ENCODE measurements at regions not wholly inside any gene's neighbourhood (a gene's known extent, or its start where the extent isn't known, plus 50 kb on each side); places are given as distances from the start of the nearest gene placed in this dataset.
"Not testable (repeated sequence)": the region's sequence is repeated elsewhere in the genome, so short reads cannot be mapped to it uniquely, and the experiment has no call there.

GRCh38 chr2:101578671-101579070 is 103.8 kb upstream of the RFX8 start:
- H3K9ac ChIP-seq (ENCODE audit: low read depth in 1 of 3, low read length in 3 of 3) = no peak overlapping the region
- no peak overlapping the region for H3K27ac ChIP-seq (ENCODE audit: low read depth, low read length)
- no peaks in the 10 kb centered on the region for H3K9me3 ChIP-seq (ENCODE audit: control insufficient read depth in 3 of 3, low read length in 3 of 3)
- no peaks in the 10 kb centered on the region for H3K27me3 ChIP-seq (ENCODE audit: control insufficient read depth in 3 of 3, insufficient read depth in 3 of 3, low read length in 3 of 3)
- H3K36me3 ChIP-seq (ENCODE audit: control insufficient read depth in 3 of 3, insufficient read depth in 3 of 3, low read length in 3 of 3) = no peaks in the 10 kb centered on the region
- H3K4me1 ChIP-seq (ENCODE audit: control insufficient read depth in 3 of 3, insufficient read depth in 3 of 3, low read length in 3 of 3) = no peaks in the 10 kb centered on the region
- no peak overlapping the region for H3K4me3 ChIP-seq (ENCODE audit: low read length in 3 of 3)

DNA sequence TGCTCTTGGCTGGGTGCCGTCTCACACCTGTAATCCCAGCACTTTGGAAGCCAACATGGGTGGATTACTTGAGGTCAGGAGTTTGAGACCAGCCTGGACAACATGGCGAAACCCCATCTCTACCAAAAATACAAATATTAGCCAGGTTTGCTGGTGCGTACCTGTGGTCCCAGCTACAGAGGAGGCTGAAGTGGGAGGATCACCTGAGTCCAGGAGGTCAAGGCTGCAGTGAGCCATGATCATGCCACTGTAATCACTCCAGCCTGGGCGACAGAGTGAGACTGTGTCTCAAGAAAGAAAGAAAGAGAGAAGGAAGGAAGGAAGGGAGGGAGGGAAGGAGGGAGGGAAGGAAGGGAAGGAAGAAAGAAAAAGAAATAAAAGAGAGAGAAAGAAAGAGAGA is 103.2 kb upstream of the RFX8 start:
- not testable (repeated sequence) for H3K4me1 ChIP-seq (ENCODE audit: control insufficient read depth in 3 of 3, insufficient read depth in 3 of 3, low read length in 3 of 3); H3K27me3 ChIP-seq (ENCODE audit: control insufficient read depth in 3 of 3, insufficient read depth in 3 of 3, low read length in 3 of 3); H3K9me3 ChIP-seq (ENCODE audit: control insufficient read depth in 3 of 3, low read length in 3 of 3); H3K9ac ChIP-seq (ENCODE audit: low read depth in 1 of 3, low read length in 3 of 3); H3K27ac ChIP-seq (ENCODE audit: low read depth, low read length); H3K36me3 ChIP-seq (ENCODE audit: control insufficient read depth in 3 of 3, insufficient read depth in 3 of 3, low read length in 3 of 3); H3K4me3 ChIP-seq (ENCODE audit: low read length in 3 of 3)

- no peak overlapping the region for H3K4me3 ChIP-seq (ENCODE audit: low read length in 3 of 3)
- H3K9me3 ChIP-seq (ENCODE audit: control insufficient read depth in 3 of 3, low read length in 3 of 3) = no peaks in the 10 kb centered on the region
- no peak overlapping the region for H3K9ac ChIP-seq (ENCODE audit: low read depth in 1 of 3, low read length in 3 of 3)
- no peaks in the 10 kb centered on the region for H3K36me3 ChIP-seq (ENCODE audit: control insufficient read depth in 3 of 3, insufficient read depth in 3 of 3, low read length in 3 of 3)
- no peaks in the 10 kb centered on the region for H3K27me3 ChIP-seq (ENCODE audit: control insufficient read depth in 3 of 3, insufficient read depth in 3 of 3, low read length in 3 of 3)
- no peaks in the 10 kb centered on the region for H3K4me1 ChIP-seq (ENCODE audit: control insufficient read depth in 3 of 3, insufficient read depth in 3 of 3, low read length in 3 of 3)
- H3K27ac ChIP-seq (ENCODE audit: low read depth, low read length) = no peak overlapping the region
Observed at GRCh38 chr2:101577173-101577572, 102.3 kb upstream of the RFX8 start.

DNA sequence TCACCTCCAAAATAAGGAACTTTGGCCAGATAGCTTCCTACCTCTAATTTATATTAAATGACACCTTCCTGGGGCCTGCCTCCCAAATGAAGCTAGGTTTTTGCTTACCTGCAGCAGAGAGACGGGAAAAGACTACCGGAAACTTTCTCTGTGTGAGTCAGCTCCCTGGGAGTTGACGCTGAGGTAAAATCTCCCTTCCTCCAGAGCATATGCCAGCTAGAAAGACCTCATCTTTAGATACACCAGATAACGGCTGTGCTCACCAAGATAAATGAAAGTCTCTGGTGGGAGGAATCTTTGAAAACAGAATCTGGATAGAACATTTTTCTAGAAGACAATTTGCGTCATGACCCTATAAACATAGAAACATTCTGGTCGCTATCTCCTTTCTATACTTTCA is 99.7 kb upstream of the RFX8 start:
- no peak overlapping the region for H3K27ac ChIP-seq (ENCODE audit: low read depth, low read length)
- no peaks in the 10 kb centered on the region for H3K36me3 ChIP-seq (ENCODE audit: control insufficient read depth in 3 of 3, insufficient read depth in 3 of 3, low read length in 3 of 3)
- H3K4me3 ChIP-seq (ENCODE audit: low read length in 3 of 3) = no peak overlapping the region
- no peaks in the 10 kb centered on the region for H3K4me1 ChIP-seq (ENCODE audit: control insufficient read depth in 3 of 3, insufficient read depth in 3 of 3, low read length in 3 of 3)
- no peaks in the 10 kb centered on the region for H3K27me3 ChIP-seq (ENCODE audit: control insufficient read depth in 3 of 3, insufficient read depth in 3 of 3, low read length in 3 of 3)
- H3K9me3 ChIP-seq (ENCODE audit: control insufficient read depth in 3 of 3, low read length in 3 of 3) = no peaks in the 10 kb centered on the region
- no peak overlapping the region for H3K9ac ChIP-seq (ENCODE audit: low read depth in 1 of 3, low read length in 3 of 3)

DNA sequence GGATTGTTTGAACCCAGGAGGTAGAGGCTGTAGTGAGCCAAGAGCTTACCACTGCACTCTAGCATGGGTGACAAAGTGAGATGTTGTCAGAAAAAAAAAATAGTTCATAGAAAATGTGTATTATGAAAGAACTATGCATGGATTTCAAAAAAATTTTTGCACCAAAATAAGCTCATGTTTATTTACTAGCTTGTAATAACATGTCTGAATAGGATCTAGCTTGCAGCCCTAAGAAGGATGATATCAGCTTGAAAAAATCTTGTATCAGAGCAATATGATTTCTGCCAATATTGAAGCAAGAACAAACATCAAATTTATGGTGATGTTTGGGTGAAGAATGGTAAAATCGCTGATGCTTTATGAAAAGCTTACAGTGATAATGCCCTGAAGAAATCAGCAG is 97.0 kb upstream of the RFX8 start:
- H3K9me3 ChIP-seq (ENCODE audit: control insufficient read depth in 3 of 3, low read length in 3 of 3) = no peaks in the 10 kb centered on the region
- H3K9ac ChIP-seq (ENCODE audit: low read depth in 1 of 3, low read length in 3 of 3) = no peak overlapping the region
- H3K27me3 ChIP-seq (ENCODE audit: control insufficient read depth in 3 of 3, insufficient read depth in 3 of 3, low read length in 3 of 3) = no peaks in the 10 kb centered on the region
- H3K36me3 ChIP-seq (ENCODE audit: control insufficient read depth in 3 of 3, insufficient read depth in 3 of 3, low read length in 3 of 3) = no peaks in the 10 kb centered on the region
- no peak overlapping the region for H3K27ac ChIP-seq (ENCODE audit: low read depth, low read length)
- H3K4me1 ChIP-seq (ENCODE audit: control insufficient read depth in 3 of 3, insufficient read depth in 3 of 3, low read length in 3 of 3) = no peaks in the 10 kb centered on the region
- no peak overlapping the region for H3K4me3 ChIP-seq (ENCODE audit: low read length in 3 of 3)

GRCh38 chr2:101569886-101570520 is 95.1 kb upstream of the RFX8 start:
- no peaks in the 10 kb centered on the region for H3K9me3 ChIP-seq (ENCODE audit: control insufficient read depth in 3 of 3, low read length in 3 of 3)
- no peaks in the 10 kb centered on the region for H3K27me3 ChIP-seq (ENCODE audit: control insufficient read depth in 3 of 3, insufficient read depth in 3 of 3, low read length in 3 of 3)
- no peak overlapping the region for H3K9ac ChIP-seq (ENCODE audit: low read depth in 1 of 3, low read length in 3 of 3)
- H3K27ac ChIP-seq (ENCODE audit: low read depth, low read length) = no peak overlapping the region
- no peak overlapping the region for H3K4me3 ChIP-seq (ENCODE audit: low read length in 3 of 3)
- no peaks in the 10 kb centered on the region for H3K36me3 ChIP-seq (ENCODE audit: control insufficient read depth in 3 of 3, insufficient read depth in 3 of 3, low read length in 3 of 3)
- no peaks in the 10 kb centered on the region for H3K4me1 ChIP-seq (ENCODE audit: control insufficient read depth in 3 of 3, insufficient read depth in 3 of 3, low read length in 3 of 3)

- Histone ChIP-seq H3K9ac (ENCODE audit: low read depth in 1 of 3, low read length in 3 of 3) (no peak overlapping the region), H3K9me3 (ENCODE audit: control insufficient read depth in 3 of 3, low read length in 3 of 3) (no peaks in the 10 kb centered on the region), H3K27ac (ENCODE audit: low read depth, low read length) (no peak overlapping the region), H3K27me3 (ENCODE audit: control insufficient read depth in 3 of 3, insufficient read depth in 3 of 3, low read length in 3 of 3) (no peaks in the 10 kb centered on the region), H3K4me1 (ENCODE audit: control insufficient read depth in 3 of 3, insufficient read depth in 3 of 3, low read length in 3 of 3) (no peaks in the 10 kb centered on the region), H3K4me3 (ENCODE audit: low read length in 3 of 3) (no peak overlapping the region), H3K36me3 (ENCODE audit: control insufficient read depth in 3 of 3, insufficient read depth in 3 of 3, low read length in 3 of 3) (no peaks in the 10 kb centered on the region)
Observed at GRCh38 chr2:101568969-101569368, 94.1 kb upstream of the RFX8 start.

GRCh38 chr2:101566632-101567228 is 91.8 kb upstream of the RFX8 start:
- Histone ChIP-seq H3K9me3 (ENCODE audit: control insufficient read depth in 3 of 3, low read length in 3 of 3) (no peaks in the 10 kb centered on the region), H3K27me3 (ENCODE audit: control insufficient read depth in 3 of 3, insufficient read depth in 3 of 3, low read length in 3 of 3) (no peaks in the 10 kb centered on the region), H3K4me3 (ENCODE audit: low read length in 3 of 3) (no peak overlapping the region), H3K27ac (ENCODE audit: low read depth, low read length) (no peak overlapping the region), H3K9ac (ENCODE audit: low read depth in 1 of 3, low read length in 3 of 3) (no peak overlapping the region), H3K36me3 (ENCODE audit: control insufficient read depth in 3 of 3, insufficient read depth in 3 of 3, low read length in 3 of 3) (no peaks in the 10 kb centered on the region), H3K4me1 (ENCODE audit: control insufficient read depth in 3 of 3, insufficient read depth in 3 of 3, low read length in 3 of 3) (no peaks in the 10 kb centered on the region)

GRCh38 chr2:101563849-101564248 is 88.9 kb upstream of the RFX8 start:
- H3K36me3 ChIP-seq (ENCODE audit: control insufficient read depth in 3 of 3, insufficient read depth in 3 of 3, low read length in 3 of 3) = no peaks in the 10 kb centered on the region
- H3K4me1 ChIP-seq (ENCODE audit: control insufficient read depth in 3 of 3, insufficient read depth in 3 of 3, low read length in 3 of 3) = peaks cover 8 to 15% (median 13%) of the 10 kb centered on the region in 3 donors

DNA sequence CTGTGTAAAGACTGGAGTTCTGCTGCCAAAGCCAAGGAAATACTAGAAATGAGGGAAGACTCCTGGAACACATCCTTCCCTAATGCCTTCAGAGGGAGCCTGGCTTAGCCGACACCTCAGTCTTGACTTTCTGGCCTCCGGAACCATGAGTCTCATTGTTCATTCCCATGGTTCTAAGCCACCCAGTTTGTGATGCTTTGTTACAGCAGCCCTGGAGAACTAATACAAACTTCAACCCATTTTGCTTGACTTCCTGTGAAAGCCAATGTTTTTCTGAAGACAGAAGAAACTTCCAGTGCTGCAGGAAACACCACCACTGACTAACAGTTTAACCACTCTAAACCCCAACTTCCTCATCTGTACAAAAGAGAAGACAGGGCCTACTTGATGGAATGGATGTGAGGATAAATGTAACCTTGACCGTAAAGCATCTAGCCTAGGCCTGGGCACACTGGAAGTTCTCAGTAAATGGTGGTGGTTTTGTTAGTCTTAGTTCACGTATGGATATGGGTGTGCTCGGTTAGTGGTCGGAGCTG is 85.9 kb upstream of the RFX8 start:
- Histone ChIP-seq H3K36me3 (ENCODE audit: control insufficient read depth in 3 of 3, insufficient read depth in 3 of 3, low read length in 3 of 3) (no peaks in the 10 kb centered on the region), H3K27ac (ENCODE audit: low read depth, low read length) (no peak overlapping the region)

More at GRCh38 chr2:101563849-101564248, 88.9 kb upstream of the RFX8 start:
- no peaks in the 10 kb centered on the region for H3K9me3 ChIP-seq (ENCODE audit: control insufficient read depth in 3 of 3, low read length in 3 of 3)
- no peak overlapping the region for H3K27ac ChIP-seq (ENCODE audit: low read depth, low read length)
- no peaks in the 10 kb centered on the region for H3K27me3 ChIP-seq (ENCODE audit: control insufficient read depth in 3 of 3, insufficient read depth in 3 of 3, low read length in 3 of 3)
- H3K4me3 ChIP-seq (ENCODE audit: low read length in 3 of 3) = no peak overlapping the region
- H3K9ac ChIP-seq (ENCODE audit: low read depth in 1 of 3, low read length in 3 of 3) = no peak overlapping the region

More for the DNA sequence above, 85.9 kb upstream of the RFX8 start:
- H3K9me3 ChIP-seq (ENCODE audit: control insufficient read depth in 3 of 3, low read length in 3 of 3) = no peaks in the 10 kb centered on the region
- no peak overlapping the region for H3K9ac ChIP-seq (ENCODE audit: low read depth in 1 of 3, low read length in 3 of 3)
- no peak overlapping the region for H3K4me3 ChIP-seq (ENCODE audit: low read length in 3 of 3)
- H3K4me1 ChIP-seq (ENCODE audit: control insufficient read depth in 3 of 3, insufficient read depth in 3 of 3, low read length in 3 of 3) = peaks cover 10 to 23% (median 19%) of the 10 kb centered on the region in 3 donors
- no peaks in the 10 kb centered on the region for H3K27me3 ChIP-seq (ENCODE audit: control insufficient read depth in 3 of 3, insufficient read depth in 3 of 3, low read length in 3 of 3)
